NT2/D1 (cell line): ENCODE measurements at regions not wholly inside any gene's neighbourhood (a gene's known extent, or its start where the extent isn't known, plus 50 kb on each side); places are given as distances from the start of the nearest gene placed in this dataset.

ENCODE experiments used
- SUZ12 ChIP-seq: IDR thresholded peaks from 2 replicates; pipeline ENCODE4 v1.6.1; 2011; ENCODE audit not compliant: insufficient read length, insufficient read depth; ENCODE audit errors: extremely low read depth
- YY1 ChIP-seq: IDR thresholded peaks from 2 replicates; pipeline ENCODE4 v1.6.1; 2011; ENCODE audit not compliant: insufficient read length, insufficient read depth
- ZNF274 ChIP-seq: IDR thresholded peaks from 2 replicates; pipeline ENCODE4 v1.6.1; 2011; ENCODE audit warnings: mild to moderate bottlenecking, low read depth, low read length

GRCh38 chr20:60261333-60261732 is 303.1 kb downstream of the CDH26 start:
- TF ChIP-seq YY1 (no peak), SUZ12 (no peak), ZNF274 (no peak)
